ENCODE measurements at regions not wholly inside any gene's neighbourhood (a gene's known extent, or its start where the extent isn't known, plus 50 kb on each side); places are given as distances from the start of the nearest gene placed in this dataset.

GRCh38 chr6:81304466-81304865 is 448.0 kb downstream of the TENT5A start:
- TF ChIP-seq TAF1 (IDR thresholded peaks at IDR 0.05; ENCODE audit: low read depth, low read length), result no peak
- no peak for TF ChIP-seq POLR2A (IDR thresholded peaks at IDR 0.05; ENCODE audit: low read depth, low read length)
- no peak for TF ChIP-seq POLR2AphosphoS5 (IDR thresholded peaks at IDR 0.05; ENCODE audit: low read depth, low read length)
- no peak for TF ChIP-seq PAX5 (IDR thresholded peaks at IDR 0.05; ENCODE audit: insufficient read depth, low read length, severe bottlenecking)
- TF ChIP-seq POU2F2 (IDR thresholded peaks at IDR 0.05; ENCODE audit: low read depth, low read length), result no peak
- no peak for TF ChIP-seq SPI1 (IDR thresholded peaks at IDR 0.05; ENCODE audit: low read depth, low read length)

Data from GM12891 (cell line).